ENCODE measurements at regions not wholly inside any gene's neighbourhood (a gene's known extent, or its start where the extent isn't known, plus 50 kb on each side); places are given as distances from the start of the nearest gene placed in this dataset.

- intact Hi-C loops (cut with micrococcal nuclease) = no loop called here
These were observed 413.0 kb downstream of the AEBP2 start for GRCh38 chr12:19852100-19852855.

GRCh38 chr12:19855851-19856250 is 416.6 kb downstream of the AEBP2 start:
- intact Hi-C loops (cut with micrococcal nuclease) = no loop called here

- intact Hi-C loops (cut with micrococcal nuclease) = no loop called here
These were observed 417.1 kb downstream of the AEBP2 start for GRCh38 chr12:19856389-19856788.

GRCh38 chr12:19857204-19857603 is 417.9 kb downstream of the AEBP2 start:
- intact Hi-C loops (cut with micrococcal nuclease) = no loop called here

GRCh38 chr12:19867151-19867550 is 427.9 kb downstream of the AEBP2 start:
- intact Hi-C loops (cut with micrococcal nuclease) = no loop called here

GRCh38 chr12:19867970-19868369 is 428.7 kb downstream of the AEBP2 start:
- intact Hi-C loops (cut with micrococcal nuclease) = no loop called here

GRCh38 chr12:19869413-19869812 is 430.1 kb downstream of the AEBP2 start:
- intact Hi-C loops (cut with micrococcal nuclease) = no loop called here

GRCh38 chr12:19872621-19873540 is 433.6 kb downstream of the AEBP2 start:
- intact Hi-C loops (cut with micrococcal nuclease) = no loop called here

GRCh38 chr12:19880076-19880475 is 440.8 kb downstream of the AEBP2 start:
- intact Hi-C loops (cut with micrococcal nuclease) = no loop called here

GRCh38 chr12:19880721-19881120 is 441.4 kb downstream of the AEBP2 start:
- intact Hi-C loops (cut with micrococcal nuclease) = no loop called here

- intact Hi-C loops (cut with micrococcal nuclease) = no loop called here
These were observed 443.1 kb downstream of the AEBP2 start for GRCh38 chr12:19882346-19882745.

- intact Hi-C loops (cut with micrococcal nuclease) = no loop called here
These were observed 444.8 kb downstream of the AEBP2 start for GRCh38 chr12:19884021-19884492.

- intact Hi-C loops (cut with micrococcal nuclease) = no loop called here
These were observed 446.0 kb downstream of the AEBP2 start for GRCh38 chr12:19885093-19885812.

- intact Hi-C loops (cut with micrococcal nuclease) = no loop called here
These were observed 446.8 kb downstream of the AEBP2 start for GRCh38 chr12:19886065-19886464.

- intact Hi-C loops (cut with micrococcal nuclease) = no loop called here
These were observed 447.4 kb downstream of the AEBP2 start for GRCh38 chr12:19886639-19887064.

GRCh38 chr12:19890024-19890423 is 450.7 kb downstream of the AEBP2 start:
- intact Hi-C loops (cut with micrococcal nuclease) = no loop called here

GRCh38 chr12:19891936-19892591 is 452.8 kb downstream of the AEBP2 start:
- intact Hi-C loops (cut with micrococcal nuclease) = no loop called here

GRCh38 chr12:19893514-19893913 is 454.2 kb downstream of the AEBP2 start:
- intact Hi-C loops (cut with micrococcal nuclease) = no loop called here

GRCh38 chr12:19894050-19894449 is 454.8 kb downstream of the AEBP2 start:
- intact Hi-C loops (cut with micrococcal nuclease) = no loop called here

- intact Hi-C loops (cut with micrococcal nuclease) = no loop called here
These were observed 455.5 kb downstream of the AEBP2 start for GRCh38 chr12:19894803-19895202.

Measured in T-helper 1 cell treated with Interleukin-12 subunit alpha and Interleukin-12 subunit beta and Interleukin-4 antibody, amounts not matched to agents 30 ng/mL and 1 ng/mL, for 36 hours (primary cell).